SK-N-MC (cell line): ENCODE measurements at regions not wholly inside any gene's neighbourhood (a gene's known extent, or its start where the extent isn't known, plus 50 kb on each side); places are given as distances from the start of the nearest gene placed in this dataset.

ENCODE experiments used
- EZH2 ChIP-seq: fragments of 200-600 bp; sonication (generic); IDR thresholded peaks from one replicate; pipeline ENCODE4 v1.6.1; 2017; ENCODE audit warnings: antibody characterized with exemption
- FOXP2 ChIP-seq: optimal IDR thresholded peaks from 2 replicates; pipeline ENCODE3; 2011; ENCODE audit warnings: mild to moderate bottlenecking, moderate library complexity; ENCODE audit not compliant: insufficient read depth; ENCODE audit errors: extremely low read length, control extremely low read depth
- POLR2AphosphoS5 ChIP-seq: IDR thresholded peaks from 2 replicates; pipeline ENCODE4 v1.6.1; 2012; ENCODE audit warnings: mild to moderate bottlenecking, low read depth, low read length, borderline replicate concordance

- TF ChIP-seq EZH2 (no peak), POLR2AphosphoS5 (no peak), FOXP2 (no peak)
Observed at GRCh38 chr9:95611354-95611753, 94.6 kb upstream of the PTCH1 start.
